NCI-H748 treated with DMSO at 0.1 percent for 48 hours (cell line): ENCODE measurements at regions not wholly inside any gene's neighbourhood (a gene's known extent, or its start where the extent isn't known, plus 50 kb on each side); places are given as distances from the start of the nearest gene placed in this dataset.
"Not testable (repeated sequence)": the region's sequence is repeated elsewhere in the genome, so short reads cannot be mapped to it uniquely, and the experiment has no call there.

Source experiments
- DNase-seq: peaks from one replicate; lab custom pipeline; 2025; lab: John Stamatoyannopoulos, UW

DNA sequence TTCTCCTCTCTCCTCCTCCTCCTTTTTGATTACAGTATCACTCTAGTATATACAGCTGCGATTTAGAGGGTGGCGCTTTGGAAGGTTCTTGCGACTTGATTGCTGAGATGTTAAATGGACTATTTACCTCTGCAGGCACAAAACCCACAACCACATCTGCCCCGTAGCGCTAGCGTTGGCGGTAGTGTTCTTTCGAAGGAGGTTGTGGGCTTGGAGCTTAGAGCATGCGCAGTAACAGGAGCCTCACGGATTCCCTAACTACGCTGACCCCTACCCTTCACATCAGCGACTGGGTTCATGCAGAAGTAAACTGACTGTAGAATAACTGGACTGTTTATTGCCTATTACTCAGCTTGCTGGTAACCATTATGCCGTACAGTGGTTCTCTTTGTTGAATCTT lies 58.0 kb downstream of the CGGBP1 start:
- DNase-seq = peak; percentile 22

DNA sequence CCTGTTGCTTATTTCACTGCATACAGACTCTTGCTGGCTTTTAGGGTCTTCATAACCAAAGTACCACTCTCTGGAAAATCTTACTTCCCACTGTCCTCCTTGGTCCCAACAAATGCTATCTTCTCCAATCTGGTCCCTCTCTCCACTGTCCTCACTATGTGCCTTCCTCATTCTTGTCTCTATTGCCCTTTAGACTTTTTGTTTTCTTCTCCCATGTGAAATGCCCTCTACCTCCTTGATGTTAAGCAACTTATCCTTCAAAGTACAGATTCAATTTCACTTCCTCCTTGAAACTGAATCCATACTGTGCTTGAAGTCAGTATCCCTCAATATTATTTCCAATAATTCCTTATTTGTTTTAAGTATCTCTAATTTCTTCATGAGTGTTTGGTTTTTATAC lies 60.8 kb downstream of the CGGBP1 start:
- no peak for DNase-seq

GRCh38 chr3:87997298-87997697 lies 61.5 kb downstream of the CGGBP1 start:
- no peak for DNase-seq

DNA sequence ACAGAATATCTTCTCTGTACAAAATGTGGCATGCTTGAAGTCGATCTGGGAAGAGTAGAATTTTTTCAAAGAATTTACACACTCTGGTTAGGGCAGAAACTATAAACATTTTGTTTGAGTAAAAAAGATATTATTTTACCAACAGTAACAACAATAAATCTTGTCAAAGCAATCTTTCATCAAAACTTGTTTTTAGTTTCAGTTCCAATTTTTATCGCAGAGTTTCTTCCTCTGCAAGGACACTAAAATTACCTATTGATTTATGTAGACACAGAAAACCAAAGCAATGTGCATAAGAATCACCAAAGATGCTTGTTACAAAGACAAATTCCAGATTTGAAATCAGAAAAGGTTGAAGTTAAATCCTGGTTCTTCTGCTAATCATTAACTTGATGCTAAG lies 61.9 kb downstream of the CGGBP1 start:
- DNase-seq = no peak

GRCh38 chr3:87993566-87993965 lies 65.2 kb downstream of the CGGBP1 start:
- DNase-seq = no peak

GRCh38 chr3:87987952-87988351 lies 70.9 kb downstream of the CGGBP1 start:
- no peak for DNase-seq

DNA sequence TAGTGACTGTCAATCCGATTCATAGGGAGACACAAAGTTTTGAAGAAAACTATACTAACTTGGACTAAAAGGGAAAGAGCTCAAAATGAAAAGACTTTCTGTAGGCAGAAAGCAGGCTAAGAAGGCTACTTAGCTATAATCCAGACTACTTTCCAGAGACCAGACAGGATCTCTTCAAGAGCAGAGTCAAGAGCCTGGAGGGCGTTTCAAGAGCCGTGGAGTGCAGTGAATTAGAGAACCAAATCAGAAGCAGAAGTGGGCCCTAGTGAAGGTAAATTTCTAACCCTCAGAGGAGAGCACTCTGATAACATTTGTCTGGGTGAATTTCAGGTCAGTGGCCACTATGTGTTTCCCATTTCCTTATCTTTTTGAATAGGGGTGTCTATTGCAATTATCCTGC lies 76.4 kb downstream of the CGGBP1 start:
- DNase-seq = no peak

DNA sequence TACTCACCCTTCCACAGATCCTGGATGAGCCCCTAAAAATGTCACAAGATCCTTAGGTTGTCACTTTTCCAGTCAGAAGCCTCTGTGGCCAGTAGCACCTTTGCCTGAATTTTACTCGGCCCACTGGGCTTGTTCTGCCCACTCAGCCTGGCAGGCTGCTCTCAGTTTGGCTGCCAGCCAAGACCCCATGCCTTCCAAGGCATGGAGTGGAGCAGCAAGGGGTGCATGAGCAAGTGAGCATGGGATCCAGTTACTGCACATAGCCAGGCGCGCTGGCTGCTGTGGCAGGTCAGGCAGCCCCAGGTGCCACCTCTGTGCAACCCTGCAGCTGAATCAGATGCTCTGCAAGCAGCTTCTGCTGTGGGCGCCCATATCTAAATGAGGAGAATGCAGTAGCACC lies 79.3 kb downstream of the CGGBP1 start:
- DNase-seq = no peak

- no peak for DNase-seq
These were observed 81.0 kb downstream of the CGGBP1 start for GRCh38 chr3:87977765-87978164.

DNA sequence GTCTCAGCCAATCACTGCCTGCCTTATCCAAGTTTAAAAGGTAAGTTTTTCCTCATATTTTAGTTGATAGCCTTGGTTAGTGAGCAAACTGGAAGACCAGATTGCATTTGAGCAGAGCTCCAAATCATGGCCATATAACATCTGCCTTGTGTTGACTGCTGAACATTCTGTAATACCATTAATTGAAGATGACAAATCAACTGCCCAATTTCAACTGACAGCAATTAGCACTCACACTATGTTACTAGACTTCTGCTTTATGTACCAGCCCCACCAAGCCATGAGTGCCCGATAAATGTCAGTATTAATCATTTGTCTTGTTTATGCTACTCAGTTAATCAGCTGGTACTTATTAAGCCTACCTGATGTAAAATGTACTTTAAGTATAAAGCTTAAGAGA lies 83.1 kb downstream of the CGGBP1 start:
- no peak for DNase-seq

- peak; percentile 2 for DNase-seq
These were observed 84.9 kb downstream of the CGGBP1 start for GRCh38 chr3:87973906-87974305.

- DNase-seq = no peak
These were observed 89.2 kb downstream of the CGGBP1 start for GRCh38 chr3:87969620-87970019.

- no peak for DNase-seq
These were observed 90.1 kb downstream of the CGGBP1 start for GRCh38 chr3:87968668-87969067.

GRCh38 chr3:87958289-87958688 lies 100.5 kb downstream of the CGGBP1 start:
- peak; percentile 9 for DNase-seq

GRCh38 chr3:87957575-87957974 lies 101.2 kb downstream of the CGGBP1 start:
- no peak for DNase-seq

GRCh38 chr3:87949879-87950208 lies 109.0 kb downstream of the CGGBP1 start:
- no peak for DNase-seq

GRCh38 chr3:87949189-87949878 lies 109.5 kb downstream of the CGGBP1 start:
- DNase-seq = no peak

DNA sequence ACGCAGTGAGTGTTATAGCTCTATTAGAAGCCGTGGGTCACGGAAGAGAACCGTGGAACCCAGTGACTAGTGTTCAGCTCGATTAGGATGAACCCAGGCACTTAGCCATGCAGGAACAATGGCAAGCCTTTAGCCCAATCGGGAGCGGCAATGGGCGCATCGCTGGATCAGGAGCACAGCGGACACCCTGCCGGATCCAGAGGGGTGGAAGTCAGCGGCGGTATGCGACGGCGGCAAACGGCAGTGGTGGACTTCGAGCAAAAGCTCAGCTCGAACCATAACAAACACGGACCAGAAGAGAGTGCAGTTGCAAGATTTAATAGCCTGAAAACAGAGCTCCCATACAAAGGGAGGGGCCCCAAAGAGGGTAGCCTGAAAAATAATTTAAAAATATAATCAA lies 112.8 kb downstream of the CGGBP1 start:
- DNase-seq = peak; percentile 3

GRCh38 chr3:87942256-87942655 lies 116.5 kb downstream of the CGGBP1 start:
- not testable (repeated sequence) for DNase-seq

GRCh38 chr3:87924485-87924884 lies 134.3 kb downstream of the CGGBP1 start:
- no peak for DNase-seq

DNA sequence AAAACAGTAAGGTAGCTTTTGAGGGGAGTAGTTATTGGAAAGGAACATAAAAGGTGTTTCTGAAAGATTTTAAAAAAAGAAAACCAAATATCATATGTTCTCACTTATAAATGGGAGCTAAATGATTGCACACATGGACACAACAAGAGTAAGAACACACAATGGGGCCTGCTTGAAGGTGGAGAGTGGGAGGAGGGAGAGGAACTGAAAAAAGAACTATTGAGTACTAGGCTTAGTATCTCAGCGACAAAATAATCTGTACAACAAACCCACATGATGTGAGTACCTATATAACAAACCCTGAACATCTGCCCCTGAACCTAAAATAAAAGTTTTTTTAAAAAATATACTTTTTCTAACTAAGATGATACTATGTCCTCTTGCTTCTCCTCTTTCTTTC lies 138.3 kb downstream of the CGGBP1 start:
- no peak for DNase-seq

DNA sequence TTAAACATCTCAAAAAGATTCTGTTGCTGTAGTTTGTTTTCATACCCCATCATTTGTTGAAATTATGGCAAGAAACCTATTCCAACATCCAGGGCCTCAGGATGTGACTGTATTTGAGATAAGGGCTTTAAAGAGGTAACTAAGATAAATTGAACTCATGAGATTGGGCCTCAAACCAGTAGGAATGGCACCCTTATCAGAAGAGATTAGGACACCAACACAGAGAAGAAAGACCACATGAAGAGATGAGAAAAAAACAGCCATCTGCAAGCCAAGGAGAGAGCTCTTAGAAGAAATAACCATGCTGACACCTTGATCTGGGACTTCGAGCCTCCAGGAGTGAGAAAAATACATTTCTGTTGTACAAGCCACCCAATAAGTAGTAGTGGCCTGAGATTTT lies 157.7 kb downstream of the CGGBP1 start:
- no peak for DNase-seq

- DNase-seq = no peak
These were observed 158.7 kb downstream of the CGGBP1 start for GRCh38 chr3:87900061-87900460.

- DNase-seq = no peak
These were observed 159.8 kb downstream of the CGGBP1 start for GRCh38 chr3:87898971-87899370.

DNA sequence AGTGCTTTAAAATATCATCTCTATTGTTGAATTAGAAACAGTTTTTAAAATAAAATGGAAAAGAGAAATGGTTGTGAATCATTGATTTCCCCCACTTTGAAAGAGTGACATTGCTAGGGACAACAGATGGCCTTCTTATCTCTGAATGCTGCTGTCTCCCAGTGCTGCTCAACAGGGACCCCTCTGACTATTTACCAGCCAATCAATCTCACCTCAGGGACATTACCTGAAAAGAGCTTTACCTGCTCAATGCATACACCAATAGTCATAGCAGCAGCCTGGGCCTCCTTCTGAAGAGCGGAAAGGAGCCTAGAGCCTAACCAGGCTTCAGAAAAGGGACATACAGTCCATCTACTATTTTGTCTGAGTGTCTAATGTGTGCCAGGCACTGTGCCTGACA lies 162.8 kb downstream of the CGGBP1 start:
- no peak for DNase-seq
